ENCODE measurements at regions not wholly inside any gene's neighbourhood (a gene's known extent, or its start where the extent isn't known, plus 50 kb on each side); places are given as distances from the start of the nearest gene placed in this dataset.
"Not testable (repeated sequence)": the region's sequence is repeated elsewhere in the genome, so short reads cannot be mapped to it uniquely, and the experiment has no call there.

GRCh38 chr18:34516996-34517395 lies 193.1 kb upstream of the DTNA start:
- H3K27ac Mint-ChIP-seq; ATAC-seq; H3K4me3 Mint-ChIP-seq; H3K4me1 Mint-ChIP-seq; H3K36me3 Mint-ChIP-seq; DNase-seq (ENCODE audit: low spot score in 2 of 2): not testable (repeated sequence)
- H3K9me3 Mint-ChIP-seq = peaks cover 24% of the 10 kb centered on the region

- Mint-ChIP-seq H3K9me3 (peaks cover 19% of the 10 kb centered on the region), H3K27ac (no peak overlapping the region), H3K4me1 (no peaks in the 10 kb centered on the region), H3K4me3 (no peak overlapping the region), H3K36me3 (no peaks in the 10 kb centered on the region)
- ATAC-seq (no peak), DNase-seq (ENCODE audit: low spot score in 2 of 2) (no peak)
Measured at GRCh38 chr18:34521040-34521439, 189.1 kb upstream of the DTNA start.

GRCh38 chr18:34522603-34523002 lies 187.5 kb upstream of the DTNA start:
- Mint-ChIP-seq H3K9me3 (peaks cover 14% of the 10 kb centered on the region), H3K27ac (no peak overlapping the region), H3K36me3 (no peaks in the 10 kb centered on the region), H3K4me1 (no peaks in the 10 kb centered on the region), H3K4me3 (no peak overlapping the region)
- no peak for ATAC-seq
- DNase-seq (ENCODE audit: low spot score in 2 of 2) = no peak

GRCh38 chr18:34525244-34525643 lies 184.9 kb upstream of the DTNA start:
- no peak for DNase-seq (ENCODE audit: low spot score in 2 of 2)
- H3K9me3 Mint-ChIP-seq = peaks cover 12% of the 10 kb centered on the region
- H3K4me1 Mint-ChIP-seq = no peaks in the 10 kb centered on the region
- no peaks in the 10 kb centered on the region for H3K36me3 Mint-ChIP-seq
- no peak for ATAC-seq
- H3K27ac Mint-ChIP-seq = no peak overlapping the region
- H3K4me3 Mint-ChIP-seq = no peak overlapping the region

GRCh38 chr18:34528177-34528576 lies 181.9 kb upstream of the DTNA start:
- H3K4me3 Mint-ChIP-seq = no peak overlapping the region
- no peaks in the 10 kb centered on the region for H3K4me1 Mint-ChIP-seq
- no peaks in the 10 kb centered on the region for H3K36me3 Mint-ChIP-seq
- peaks cover 14% of the 10 kb centered on the region for H3K9me3 Mint-ChIP-seq
- H3K27ac Mint-ChIP-seq = no peak overlapping the region
- DNase-seq (ENCODE audit: low spot score in 2 of 2) = no peak
- ATAC-seq = no peak

- Mint-ChIP-seq H3K9me3 (peaks cover 14% of the 10 kb centered on the region), H3K4me3 (no peak overlapping the region), H3K36me3 (no peaks in the 10 kb centered on the region), H3K27ac (no peak overlapping the region), H3K4me1 (no peaks in the 10 kb centered on the region)
- ATAC-seq (no peak), DNase-seq (ENCODE audit: low spot score in 2 of 2) (no peak)
Measured at GRCh38 chr18:34529358-34530335, 180.5 kb upstream of the DTNA start.

- H3K9me3 Mint-ChIP-seq = peaks cover 14% of the 10 kb centered on the region
- no peak for ATAC-seq
- H3K27ac Mint-ChIP-seq = no peak overlapping the region
- DNase-seq (ENCODE audit: low spot score in 2 of 2) = no peak
- H3K4me1 Mint-ChIP-seq = no peaks in the 10 kb centered on the region
- no peaks in the 10 kb centered on the region for H3K36me3 Mint-ChIP-seq
- no peak overlapping the region for H3K4me3 Mint-ChIP-seq
Measured at GRCh38 chr18:34531110-34531509, 179.0 kb upstream of the DTNA start.

GRCh38 chr18:34534642-34535041 lies 175.5 kb upstream of the DTNA start:
- not testable (repeated sequence) for H3K36me3 Mint-ChIP-seq; DNase-seq (ENCODE audit: low spot score in 2 of 2); H3K27ac Mint-ChIP-seq; H3K4me3 Mint-ChIP-seq; ATAC-seq; H3K4me1 Mint-ChIP-seq
- H3K9me3 Mint-ChIP-seq = peaks cover 14% of the 10 kb centered on the region

GRCh38 chr18:34540897-34541296 lies 169.2 kb upstream of the DTNA start:
- ATAC-seq = no peak
- Mint-ChIP-seq H3K27ac (no peak overlapping the region), H3K36me3 (no peaks in the 10 kb centered on the region), H3K9me3 (peaks cover 10% of the 10 kb centered on the region), H3K4me1 (no peaks in the 10 kb centered on the region), H3K4me3 (no peak overlapping the region)
- DNase-seq (ENCODE audit: low spot score in 2 of 2) = no peak

GRCh38 chr18:34542625-34543024 lies 167.5 kb upstream of the DTNA start:
- ATAC-seq (no peak), DNase-seq (ENCODE audit: low spot score in 2 of 2) (no peak)
- H3K4me3 Mint-ChIP-seq = no peak overlapping the region
- H3K4me1 Mint-ChIP-seq = no peaks in the 10 kb centered on the region
- H3K36me3 Mint-ChIP-seq = no peaks in the 10 kb centered on the region
- H3K27ac Mint-ChIP-seq = no peak overlapping the region
- peaks cover 9% of the 10 kb centered on the region for H3K9me3 Mint-ChIP-seq

GRCh38 chr18:34543356-34543755 lies 166.7 kb upstream of the DTNA start:
- H3K9me3 Mint-ChIP-seq = peaks cover 8% of the 10 kb centered on the region
- no peak overlapping the region for H3K27ac Mint-ChIP-seq
- no peak for ATAC-seq

GRCh38 chr18:34543945-34544344 lies 166.2 kb upstream of the DTNA start:
- ATAC-seq = no peak
- Mint-ChIP-seq H3K4me3 (no peak overlapping the region), H3K27ac (no peak overlapping the region), H3K36me3 (no peaks in the 10 kb centered on the region), H3K4me1 (no peaks in the 10 kb centered on the region), H3K9me3 (peaks cover 8% of the 10 kb centered on the region)
- no peak for DNase-seq (ENCODE audit: low spot score in 2 of 2)

More at GRCh38 chr18:34543356-34543755, 166.7 kb upstream of the DTNA start:
- Mint-ChIP-seq H3K4me3 (no peak overlapping the region), H3K4me1 (no peaks in the 10 kb centered on the region), H3K36me3 (no peaks in the 10 kb centered on the region)
- DNase-seq (ENCODE audit: low spot score in 2 of 2) = no peak

GRCh38 chr18:34544930-34545329 lies 165.2 kb upstream of the DTNA start:
- DNase-seq (ENCODE audit: low spot score in 2 of 2) = no peak
- H3K36me3 Mint-ChIP-seq = no peaks in the 10 kb centered on the region
- H3K4me1 Mint-ChIP-seq = no peaks in the 10 kb centered on the region
- no peak for ATAC-seq
- H3K4me3 Mint-ChIP-seq = no peak overlapping the region
- H3K9me3 Mint-ChIP-seq = peaks cover 12% of the 10 kb centered on the region
- H3K27ac Mint-ChIP-seq = no peak overlapping the region

GRCh38 chr18:34548120-34548972 lies 161.8 kb upstream of the DTNA start:
- H3K4me3 Mint-ChIP-seq = no peak overlapping the region
- DNase-seq (ENCODE audit: low spot score in 2 of 2) = no peak
- H3K4me1 Mint-ChIP-seq = no peaks in the 10 kb centered on the region

GRCh38 chr18:34548973-34549294 lies 161.2 kb upstream of the DTNA start:
- ATAC-seq = no peak
- no peak overlapping the region for H3K27ac Mint-ChIP-seq
- H3K36me3 Mint-ChIP-seq = no peaks in the 10 kb centered on the region
- no peak for DNase-seq (ENCODE audit: low spot score in 2 of 2)
- H3K9me3 Mint-ChIP-seq = peaks cover 9% of the 10 kb centered on the region
- no peaks in the 10 kb centered on the region for H3K4me1 Mint-ChIP-seq
- H3K4me3 Mint-ChIP-seq = no peak overlapping the region

More at GRCh38 chr18:34548120-34548972, 161.8 kb upstream of the DTNA start:
- no peak for ATAC-seq
- no peak overlapping the region for H3K27ac Mint-ChIP-seq
- no peaks in the 10 kb centered on the region for H3K36me3 Mint-ChIP-seq
- peaks cover 12% of the 10 kb centered on the region for H3K9me3 Mint-ChIP-seq

GRCh38 chr18:34549367-34549766 lies 160.7 kb upstream of the DTNA start:
- H3K36me3 Mint-ChIP-seq = no peaks in the 10 kb centered on the region
- no peaks in the 10 kb centered on the region for H3K4me1 Mint-ChIP-seq
- ATAC-seq = no peak
- H3K9me3 Mint-ChIP-seq = peaks cover 9% of the 10 kb centered on the region
- H3K4me3 Mint-ChIP-seq = no peak overlapping the region
- no peak for DNase-seq (ENCODE audit: low spot score in 2 of 2)
- no peak overlapping the region for H3K27ac Mint-ChIP-seq

All from stimulated activated effector memory CD8-positive, alpha-beta T cell treated with anti-CD3 and anti-CD28 coated beads, Interleukin-12 subunit alpha, Interleukin-12 subunit beta, amount 100 ng/mL, for 72 hours (primary cell).